Astrocyte of the cerebellum (primary cell): ENCODE measurements at regions not wholly inside any gene's neighbourhood (a gene's known extent, or its start where the extent isn't known, plus 50 kb on each side); places are given as distances from the start of the nearest gene placed in this dataset.

Source experiments
- DNase-seq: peaks from one replicate; pipeline ENCODE4 v3.0.0-alpha.2; 2011; ENCODE audit warnings: low read depth
- H3K4me3 ChIP-seq: 2 replicates; pipeline ENCODE4 v1.5.1; 2011; ENCODE audit warnings: mild to moderate bottlenecking, low read depth, low read length, moderate library complexity
- in situ Hi-C: cut with HindIII; loops from 2 replicates; pipeline ENCODE4 v1.10.0; 2017; ENCODE audit warnings: low sequenced_read_pairs
- TF ChIP-seq, protein P1 (sequence below): IDR thresholded peaks from 2 replicates; pipeline ENCODE4 v1.5.1; 2012; ENCODE audit warnings: low read length, low read depth, moderate library complexity, mild to moderate bottlenecking; ENCODE audit errors: missing control alignments

DNA sequence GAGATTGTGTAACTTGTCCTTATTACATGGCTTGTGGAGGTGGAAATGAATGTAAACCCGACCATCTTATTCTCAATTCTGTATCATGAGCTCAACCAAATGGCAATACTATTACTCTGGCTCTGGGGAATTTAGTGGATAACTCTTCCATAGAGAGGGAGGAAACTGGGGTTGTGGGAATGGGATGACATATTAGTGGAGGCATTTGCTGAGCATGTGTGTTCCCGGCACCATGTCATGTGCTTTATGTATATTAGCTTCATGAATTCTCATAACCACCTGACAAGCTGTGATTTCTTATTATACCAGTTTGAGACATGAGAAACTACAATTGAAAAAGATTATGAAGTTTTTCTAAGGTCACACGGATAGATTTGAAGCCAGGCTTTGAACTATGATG lies 112.8 kb upstream of the TMEFF2 start:
- no peak for DNase-seq
- H3K4me3 ChIP-seq: no peak overlapping the region
- in situ Hi-C loops: no loop called here
- TF ChIP-seq, protein P1, sequence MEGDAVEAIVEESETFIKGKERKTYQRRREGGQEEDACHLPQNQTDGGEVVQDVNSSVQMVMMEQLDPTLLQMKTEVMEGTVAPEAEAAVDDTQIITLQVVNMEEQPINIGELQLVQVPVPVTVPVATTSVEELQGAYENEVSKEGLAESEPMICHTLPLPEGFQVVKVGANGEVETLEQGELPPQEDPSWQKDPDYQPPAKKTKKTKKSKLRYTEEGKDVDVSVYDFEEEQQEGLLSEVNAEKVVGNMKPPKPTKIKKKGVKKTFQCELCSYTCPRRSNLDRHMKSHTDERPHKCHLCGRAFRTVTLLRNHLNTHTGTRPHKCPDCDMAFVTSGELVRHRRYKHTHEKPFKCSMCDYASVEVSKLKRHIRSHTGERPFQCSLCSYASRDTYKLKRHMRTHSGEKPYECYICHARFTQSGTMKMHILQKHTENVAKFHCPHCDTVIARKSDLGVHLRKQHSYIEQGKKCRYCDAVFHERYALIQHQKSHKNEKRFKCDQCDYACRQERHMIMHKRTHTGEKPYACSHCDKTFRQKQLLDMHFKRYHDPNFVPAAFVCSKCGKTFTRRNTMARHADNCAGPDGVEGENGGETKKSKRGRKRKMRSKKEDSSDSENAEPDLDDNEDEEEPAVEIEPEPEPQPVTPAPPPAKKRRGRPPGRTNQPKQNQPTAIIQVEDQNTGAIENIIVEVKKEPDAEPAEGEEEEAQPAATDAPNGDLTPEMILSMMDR: no peak

DNA sequence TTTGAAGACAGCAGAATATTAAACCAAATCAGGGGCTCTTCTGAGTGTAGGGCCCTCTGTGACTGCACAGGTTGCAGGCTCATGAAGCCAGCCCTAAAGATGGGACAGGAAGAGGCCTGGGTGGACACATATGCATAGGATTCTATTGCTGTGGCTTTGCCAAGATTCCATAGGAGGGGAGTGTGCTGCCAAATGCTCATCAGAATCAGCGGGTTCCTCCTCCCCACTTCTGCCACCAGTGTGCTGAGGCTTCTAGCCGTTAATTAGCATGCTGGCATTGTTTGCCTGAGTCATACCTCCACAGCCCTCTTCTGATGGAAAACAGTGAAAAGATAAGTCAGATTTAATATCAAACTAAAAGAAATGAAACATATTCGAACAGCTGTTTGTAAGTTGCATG lies 103.9 kb upstream of the TMEFF2 start:
- H3K4me3 ChIP-seq: no peak overlapping the region
- TF ChIP-seq, protein P1: no peak
- no peak for DNase-seq
- in situ Hi-C loops: loop anchor here (5.0 kb wide), 1 partner anchor 34 kb away; no protein-coding TSS in a partner anchor

GRCh38 chr2:192292478-192292877 lies 97.7 kb upstream of the TMEFF2 start:
- no peak overlapping the region for H3K4me3 ChIP-seq
- DNase-seq: no peak
- TF ChIP-seq, protein P1: no peak
- in situ Hi-C loops: no loop called here

- in situ Hi-C loops: no loop called here
- TF ChIP-seq, protein P1: no peak
- no peak overlapping the region for H3K4me3 ChIP-seq
- DNase-seq: no peak
Observed at GRCh38 chr2:192288295-192288694, 93.6 kb upstream of the TMEFF2 start.

- H3K4me3 ChIP-seq: no peak overlapping the region
- TF ChIP-seq, protein P1: peak; percentile 67
- in situ Hi-C loops: no loop called here
- DNase-seq: peak; percentile 44
Observed at GRCh38 chr2:192286093-192286701, 91.5 kb upstream of the TMEFF2 start.

GRCh38 chr2:192283450-192283849 lies 88.7 kb upstream of the TMEFF2 start:
- no peak overlapping the region for H3K4me3 ChIP-seq
- in situ Hi-C loops: no loop called here
- DNase-seq: no peak
- TF ChIP-seq, protein P1: no peak
